Upper lobe of left lung (tissue), 4 donors: ENCODE measurements at regions not wholly inside any gene's neighbourhood (a gene's known extent, or its start where the extent isn't known, plus 50 kb on each side); places are given as distances from the start of the nearest gene placed in this dataset.

Source experiments
- CTCF ChIP-seq, 6 experiments: fragments of 450-650 bp in 4 of 6; fragments of 200-600 bp in 2 of 6; sonication (generic) in 2 of 6; IDR thresholded peaks; one replicate each; pipeline ENCODE4 v1.5.1; 2016 to 2019; ENCODE audit warnings: antibody characterized with exemption in 6 of 6
- EP300 ChIP-seq, 4 donors: sonication (generic); formaldehyde crosslinking; IDR thresholded peaks; one replicate each; pipeline ENCODE4 v1.5.1; 2017; ENCODE audit warnings: antibody characterized with exemption in 4 of 4, control low read depth in 2 of 4
- POLR2A ChIP-seq, 4 donors: fragments of 450-650 bp; IDR thresholded peaks; one replicate each; pipeline ENCODE4 v1.5.1; 2016 to 2017; ENCODE audit warnings: antibody characterized with exemption in 4 of 4, mild to moderate bottlenecking in 2 of 4
- POLR2AphosphoS5 ChIP-seq, 2 donors: sonication (generic); formaldehyde crosslinking; IDR thresholded peaks; one replicate each; pipeline ENCODE4 v1.5.1; 2017; ENCODE audit warnings: antibody characterized with exemption in 2 of 2

- TF ChIP-seq EP300 (IDR thresholded peaks at IDR 0.05) (no peak), CTCF (IDR thresholded peaks at IDR 0.05) (no peak), POLR2A (IDR thresholded peaks at IDR 0.05) (no peak), POLR2AphosphoS5 (IDR thresholded peaks at IDR 0.05) (no peak)
These were observed 295.7 kb upstream of the ROBO1 start for GRCh38 chr3:80063535-80063934.
